Activated naive CD8-positive, alpha-beta T cell treated with anti-CD3 and anti-CD28 coated beads, Interleukin-2, amount 50 U/mL, for 24 hours (primary cell): ENCODE measurements at regions not wholly inside any gene's neighbourhood (a gene's known extent, or its start where the extent isn't known, plus 50 kb on each side); places are given as distances from the start of the nearest gene placed in this dataset.

Experiments used
- ATAC-seq: fragments of 150-1000 bp; cut with Tn5 transposase; one replicate; pipeline ENCODE4 v1.10.0; 2021
- DNase-seq: peaks from one replicate; pipeline ENCODE4 v3.0.0; 2021
- H3K27ac Mint-ChIP-seq: one replicate; pipeline ENCODE4 v1.8.0; 2021; ENCODE audit warnings: mild to moderate bottlenecking, mixed read lengths
- H3K27me3 Mint-ChIP-seq: one replicate; pipeline ENCODE4 v1.8.0; 2021; ENCODE audit warnings: mixed read lengths
- H3K36me3 Mint-ChIP-seq: one replicate; pipeline ENCODE4 v1.8.0; 2021; ENCODE audit warnings: low read depth, mixed read lengths
- H3K4me1 Mint-ChIP-seq: one replicate; pipeline ENCODE4 v1.8.0; 2021; ENCODE audit warnings: mixed read lengths
- H3K4me3 Mint-ChIP-seq: one replicate; pipeline ENCODE4 v1.8.0; 2021; ENCODE audit warnings: mild to moderate bottlenecking, moderate library complexity, mixed read lengths
- H3K9me3 Mint-ChIP-seq: one replicate; pipeline ENCODE4 v1.8.0; 2021; ENCODE audit warnings: mixed read lengths

- H3K4me3 Mint-ChIP-seq, result no peak overlapping the region
- H3K27me3 Mint-ChIP-seq, result no peaks in the 10 kb centered on the region
- H3K9me3 Mint-ChIP-seq, result no peaks in the 10 kb centered on the region
- no peaks in the 10 kb centered on the region for H3K4me1 Mint-ChIP-seq
- H3K27ac Mint-ChIP-seq, result no peak overlapping the region
- DNase-seq, result no peak
- no peaks in the 10 kb centered on the region for H3K36me3 Mint-ChIP-seq
- ATAC-seq, result no peak
These were observed 116.1 kb upstream of the CYP1B1 start for GRCh38 chr2:38192046-38192445.

- Mint-ChIP-seq H3K4me1 (no peaks in the 10 kb centered on the region), H3K36me3 (no peaks in the 10 kb centered on the region), H3K9me3 (no peaks in the 10 kb centered on the region), H3K27me3 (peaks cover 2% of the 10 kb centered on the region), H3K4me3 (no peak overlapping the region), H3K27ac (no peak overlapping the region)
- ATAC-seq (no peak), DNase-seq (no peak)
These were observed 115.6 kb upstream of the CYP1B1 start for GRCh38 chr2:38191516-38191915.

GRCh38 chr2:38190542-38191218, 114.7 kb upstream of the CYP1B1 start:
- Mint-ChIP-seq H3K4me3 (no peak overlapping the region), H3K36me3 (no peaks in the 10 kb centered on the region), H3K27me3 (peaks cover 2% of the 10 kb centered on the region), H3K4me1 (no peaks in the 10 kb centered on the region), H3K27ac (no peak overlapping the region), H3K9me3 (no peaks in the 10 kb centered on the region)
- DNase-seq, result no peak
- no peak for ATAC-seq

GRCh38 chr2:38187541-38188011, 111.6 kb upstream of the CYP1B1 start:
- ATAC-seq (no peak), DNase-seq (no peak)
- H3K36me3 Mint-ChIP-seq, result no peaks in the 10 kb centered on the region
- peaks cover 10% of the 10 kb centered on the region for H3K4me1 Mint-ChIP-seq
- H3K27me3 Mint-ChIP-seq, result peaks cover 13% of the 10 kb centered on the region
- no peaks in the 10 kb centered on the region for H3K9me3 Mint-ChIP-seq
- H3K27ac Mint-ChIP-seq, result no peak overlapping the region
- H3K4me3 Mint-ChIP-seq, result no peak overlapping the region

GRCh38 chr2:38185012-38185491, 109.1 kb upstream of the CYP1B1 start:
- Mint-ChIP-seq H3K36me3 (no peaks in the 10 kb centered on the region), H3K9me3 (no peaks in the 10 kb centered on the region), H3K4me1 (peaks cover 10% of the 10 kb centered on the region), H3K4me3 (no peak overlapping the region), H3K27me3 (peaks cover 17% of the 10 kb centered on the region), H3K27ac (no peak overlapping the region)
- DNase-seq (no peak), ATAC-seq (peak; percentile 28)

- DNase-seq (no peak), ATAC-seq (no peak)
- Mint-ChIP-seq H3K27ac (no peak overlapping the region), H3K27me3 (peaks cover 24% of the 10 kb centered on the region), H3K4me3 (no peak overlapping the region), H3K36me3 (no peaks in the 10 kb centered on the region), H3K4me1 (peaks cover 10% of the 10 kb centered on the region), H3K9me3 (no peaks in the 10 kb centered on the region)
These were observed 106.6 kb upstream of the CYP1B1 start for GRCh38 chr2:38182492-38183003.

GRCh38 chr2:38181806-38182491, 106.0 kb upstream of the CYP1B1 start:
- H3K27me3 Mint-ChIP-seq, result peaks cover 24% of the 10 kb centered on the region

GRCh38 chr2:38180754-38181153, 104.8 kb upstream of the CYP1B1 start:
- DNase-seq (no peak), ATAC-seq (no peak)
- Mint-ChIP-seq H3K36me3 (no peaks in the 10 kb centered on the region), H3K27ac (no peak overlapping the region), H3K4me3 (no peak overlapping the region), H3K4me1 (peaks cover 10% of the 10 kb centered on the region), H3K9me3 (no peaks in the 10 kb centered on the region), H3K27me3 (peaks cover 22% of the 10 kb centered on the region)

More at GRCh38 chr2:38181806-38182491, 106.0 kb upstream of the CYP1B1 start:
- H3K27ac Mint-ChIP-seq, result no peak overlapping the region
- DNase-seq, result no peak
- no peaks in the 10 kb centered on the region for H3K9me3 Mint-ChIP-seq
- no peak overlapping the region for H3K4me3 Mint-ChIP-seq
- H3K4me1 Mint-ChIP-seq, result peaks cover 10% of the 10 kb centered on the region
- ATAC-seq, result no peak
- H3K36me3 Mint-ChIP-seq, result no peaks in the 10 kb centered on the region

- Mint-ChIP-seq H3K36me3 (no peaks in the 10 kb centered on the region), H3K4me1 (no peaks in the 10 kb centered on the region), H3K4me3 (no peak overlapping the region), H3K9me3 (no peaks in the 10 kb centered on the region), H3K27ac (no peak overlapping the region), H3K27me3 (peaks cover 16% of the 10 kb centered on the region)
- DNase-seq (no peak), ATAC-seq (no peak)
These were observed 102.8 kb upstream of the CYP1B1 start for GRCh38 chr2:38178556-38179419.

- DNase-seq, result no peak
- no peak overlapping the region for H3K27ac Mint-ChIP-seq
- ATAC-seq, result no peak
- no peaks in the 10 kb centered on the region for H3K9me3 Mint-ChIP-seq
- peaks cover 16% of the 10 kb centered on the region for H3K27me3 Mint-ChIP-seq
- H3K4me3 Mint-ChIP-seq, result no peak overlapping the region
- no peaks in the 10 kb centered on the region for H3K4me1 Mint-ChIP-seq
- no peaks in the 10 kb centered on the region for H3K36me3 Mint-ChIP-seq
These were observed 102.2 kb upstream of the CYP1B1 start for GRCh38 chr2:38178119-38178518.

GRCh38 chr2:38176619-38177021, 100.7 kb upstream of the CYP1B1 start:
- H3K27me3 Mint-ChIP-seq, result peaks cover 20% of the 10 kb centered on the region
- DNase-seq, result no peak
- no peaks in the 10 kb centered on the region for H3K36me3 Mint-ChIP-seq
- no peaks in the 10 kb centered on the region for H3K9me3 Mint-ChIP-seq
- no peak overlapping the region for H3K27ac Mint-ChIP-seq
- H3K4me1 Mint-ChIP-seq, result no peaks in the 10 kb centered on the region
- H3K4me3 Mint-ChIP-seq, result no peak overlapping the region
- no peak for ATAC-seq

- Mint-ChIP-seq H3K9me3 (no peaks in the 10 kb centered on the region), H3K27me3 (peaks cover 27% of the 10 kb centered on the region), H3K4me3 (no peak overlapping the region), H3K36me3 (no peaks in the 10 kb centered on the region), H3K4me1 (no peaks in the 10 kb centered on the region), H3K27ac (no peak overlapping the region)
- DNase-seq (no peak), ATAC-seq (no peak)
These were observed 98.9 kb upstream of the CYP1B1 start for GRCh38 chr2:38174646-38175423.

GRCh38 chr2:38174131-38174530, 98.2 kb upstream of the CYP1B1 start:
- H3K27me3 Mint-ChIP-seq, result peaks cover 26% of the 10 kb centered on the region
- ATAC-seq (no peak), DNase-seq (no peak)
- no peaks in the 10 kb centered on the region for H3K4me1 Mint-ChIP-seq
- H3K36me3 Mint-ChIP-seq, result no peaks in the 10 kb centered on the region
- no peak overlapping the region for H3K4me3 Mint-ChIP-seq
- no peaks in the 10 kb centered on the region for H3K9me3 Mint-ChIP-seq
- H3K27ac Mint-ChIP-seq, result no peak overlapping the region

GRCh38 chr2:38173683-38174082, 97.7 kb upstream of the CYP1B1 start:
- H3K27me3 Mint-ChIP-seq, result peaks cover 22% of the 10 kb centered on the region
- no peaks in the 10 kb centered on the region for H3K36me3 Mint-ChIP-seq
- DNase-seq (no peak), ATAC-seq (no peak)
- H3K4me1 Mint-ChIP-seq, result no peaks in the 10 kb centered on the region
- no peaks in the 10 kb centered on the region for H3K9me3 Mint-ChIP-seq
- no peak overlapping the region for H3K4me3 Mint-ChIP-seq
- no peak overlapping the region for H3K27ac Mint-ChIP-seq
